Activated T-cell treated with anti-CD3 and anti-CD28 coated beads, Interleukin-2, amount 50 U/mL, for 4 hours (primary cell): ENCODE measurements at regions not wholly inside any gene's neighbourhood (a gene's known extent, or its start where the extent isn't known, plus 50 kb on each side); places are given as distances from the start of the nearest gene placed in this dataset.
"Not testable (repeated sequence)": the region's sequence is repeated elsewhere in the genome, so short reads cannot be mapped to it uniquely, and the experiment has no call there.

Experiments used
- ATAC-seq, 2 donors: fragments of 200-7000 bp; cut with Tn5 transposase; one replicate each; pipeline ENCODE4 v1.10.0; 2021
- DNase-seq: peaks from one replicate; pipeline ENCODE4 v3.0.0-alpha.2; 2020
- H3K27me3 Mint-ChIP-seq: one replicate; pipeline ENCODE4 v1.8.0; 2021; ENCODE audit warnings: low read depth, mixed read lengths
- H3K36me3 Mint-ChIP-seq: one replicate; pipeline ENCODE4 v1.8.0; 2022; ENCODE audit warnings: mixed read lengths; ENCODE audit not compliant: insufficient read depth
- H3K4me1 Mint-ChIP-seq: one replicate; pipeline ENCODE4 v1.8.0; 2021; ENCODE audit warnings: low read depth, mixed read lengths
- H3K4me3 Mint-ChIP-seq: one replicate; pipeline ENCODE4 v1.8.0; 2021; ENCODE audit warnings: mild to moderate bottlenecking, moderate library complexity, mixed read lengths
- H3K9me3 Mint-ChIP-seq: one replicate; pipeline ENCODE4 v1.8.0; 2021; ENCODE audit warnings: mixed read lengths

DNA sequence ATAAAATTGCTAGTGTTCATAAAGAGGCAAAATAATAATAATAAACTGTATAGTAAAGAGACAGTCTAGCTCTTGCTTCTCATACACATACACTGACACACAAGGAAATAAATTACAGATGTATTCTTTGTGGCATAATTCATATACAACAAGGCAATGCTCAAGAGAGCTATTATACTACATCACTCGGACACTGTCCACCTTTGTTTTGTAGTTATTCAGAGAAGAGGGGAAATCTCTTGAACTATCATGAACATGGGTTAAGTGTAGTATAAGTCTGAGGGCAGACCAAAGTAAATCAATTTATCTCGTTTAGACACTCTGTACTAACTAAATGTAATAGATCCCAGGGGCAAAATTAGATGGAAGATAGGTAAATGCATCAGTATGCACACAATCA is 72.7 kb upstream of the PHIP start:
- no peaks in the 10 kb centered on the region for H3K27me3 Mint-ChIP-seq
- DNase-seq, result no peak
- no peak for ATAC-seq
- H3K36me3 Mint-ChIP-seq, result no peaks in the 10 kb centered on the region
- no peak overlapping the region for H3K4me3 Mint-ChIP-seq
- H3K9me3 Mint-ChIP-seq, result no peaks in the 10 kb centered on the region
- H3K4me1 Mint-ChIP-seq, result no peaks in the 10 kb centered on the region

DNA sequence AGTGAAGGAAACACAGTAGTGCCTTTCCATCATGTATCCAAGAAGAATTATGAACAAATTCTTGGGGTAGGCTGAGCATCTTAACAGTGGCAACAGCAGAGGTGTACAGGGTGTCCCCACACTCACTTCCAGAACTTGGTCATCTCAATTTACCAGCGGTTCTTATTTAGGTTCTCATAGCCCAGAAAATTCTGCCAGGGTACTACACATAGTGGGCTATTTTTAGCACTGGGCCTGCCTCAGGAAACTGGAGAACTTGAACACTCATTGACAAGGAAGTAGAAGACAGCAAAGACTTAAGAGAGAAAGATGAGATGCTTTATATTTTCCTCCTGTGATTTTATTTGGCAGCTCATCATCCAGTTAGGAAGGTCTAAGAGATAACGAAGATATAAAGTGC is 71.8 kb upstream of the PHIP start:
- DNase-seq (no peak), ATAC-seq (no peak)
- H3K4me1 Mint-ChIP-seq, result no peaks in the 10 kb centered on the region
- H3K9me3 Mint-ChIP-seq, result no peaks in the 10 kb centered on the region
- no peak overlapping the region for H3K4me3 Mint-ChIP-seq
- no peaks in the 10 kb centered on the region for H3K27me3 Mint-ChIP-seq
- no peaks in the 10 kb centered on the region for H3K36me3 Mint-ChIP-seq

DNA sequence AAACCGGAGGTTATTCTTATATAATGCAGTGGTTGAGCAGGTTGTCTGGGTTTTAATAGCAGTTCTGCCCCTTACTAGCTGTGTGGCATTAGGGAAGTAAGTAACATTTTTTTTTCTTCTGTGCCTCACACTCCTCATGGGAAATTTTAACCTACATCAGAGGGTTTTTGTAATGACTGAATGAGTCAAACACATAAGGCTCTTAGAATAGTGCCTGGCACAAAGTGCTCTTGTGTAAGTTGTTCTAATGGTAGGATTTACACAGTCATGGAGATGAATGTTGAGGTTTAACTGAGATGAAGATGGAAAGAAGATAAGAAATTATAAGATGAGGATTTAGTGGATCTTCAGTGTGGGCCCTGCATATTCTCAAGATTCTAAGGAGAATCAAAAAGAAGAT is 68.4 kb upstream of the PHIP start:
- peaks cover 4% of the 10 kb centered on the region for H3K27me3 Mint-ChIP-seq
- no peak overlapping the region for H3K4me3 Mint-ChIP-seq
- no peaks in the 10 kb centered on the region for H3K36me3 Mint-ChIP-seq
- H3K9me3 Mint-ChIP-seq, result no peaks in the 10 kb centered on the region
- no peak for ATAC-seq
- no peak for DNase-seq
- H3K4me1 Mint-ChIP-seq, result no peaks in the 10 kb centered on the region

DNA sequence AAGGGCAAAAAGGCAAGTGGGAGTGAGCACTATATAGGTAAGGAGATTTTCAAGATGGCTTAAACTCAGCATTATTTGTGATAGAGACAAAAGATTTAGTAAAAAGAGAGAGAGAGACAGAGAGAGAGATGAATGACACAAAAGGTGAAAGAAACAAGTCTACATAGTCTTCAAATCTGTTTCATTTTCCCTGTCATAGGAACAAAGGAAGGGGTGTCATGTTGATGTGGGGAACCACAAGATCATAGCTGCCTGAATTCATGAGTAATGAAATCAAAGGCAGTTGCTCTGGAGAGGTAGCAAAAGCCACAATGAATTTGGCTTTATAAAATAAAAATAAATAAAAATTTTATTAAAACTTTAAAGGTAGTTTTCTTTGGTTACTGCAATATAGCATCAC is 67.2 kb upstream of the PHIP start:
- ATAC-seq (peak in 1 of 2 donors; percentile 35), DNase-seq (no peak)
- H3K27me3 Mint-ChIP-seq, result peaks cover 4% of the 10 kb centered on the region
- H3K36me3 Mint-ChIP-seq, result no peaks in the 10 kb centered on the region
- no peaks in the 10 kb centered on the region for H3K9me3 Mint-ChIP-seq
- no peaks in the 10 kb centered on the region for H3K4me1 Mint-ChIP-seq
- no peak overlapping the region for H3K4me3 Mint-ChIP-seq

DNA sequence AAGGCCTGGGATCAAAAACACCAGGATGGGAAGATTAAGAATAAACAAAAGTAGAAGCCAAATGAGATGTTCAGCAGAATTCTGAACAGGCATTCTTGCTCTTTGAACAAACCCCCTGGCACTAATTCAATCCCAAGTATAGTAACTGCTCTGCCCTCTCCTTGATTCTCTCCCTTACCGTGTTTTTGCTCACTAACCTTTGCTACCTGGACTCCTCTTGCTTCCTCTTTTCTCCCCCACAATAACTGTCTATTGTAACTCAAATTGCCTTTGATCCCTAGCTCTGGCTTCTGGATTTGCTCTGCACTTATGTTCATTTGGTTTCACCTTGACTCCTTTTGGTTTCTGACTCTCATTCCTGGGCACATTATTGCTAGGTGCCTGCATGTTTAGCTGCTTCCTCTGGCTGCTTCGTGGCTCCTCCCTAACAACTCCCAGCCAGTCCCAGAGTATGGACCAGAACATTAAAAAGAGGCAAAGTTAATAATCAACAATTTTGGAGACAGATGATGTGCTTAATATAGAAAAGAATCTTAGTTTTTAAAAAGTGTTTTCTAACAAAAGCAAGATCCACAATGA is 65.4 kb upstream of the PHIP start:
- Mint-ChIP-seq H3K36me3 (no peaks in the 10 kb centered on the region), H3K9me3 (no peaks in the 10 kb centered on the region), H3K4me3 (no peak overlapping the region), H3K4me1 (no peaks in the 10 kb centered on the region), H3K27me3 (peaks cover 4% of the 10 kb centered on the region)
- no peak for ATAC-seq
- DNase-seq, result no peak

DNA sequence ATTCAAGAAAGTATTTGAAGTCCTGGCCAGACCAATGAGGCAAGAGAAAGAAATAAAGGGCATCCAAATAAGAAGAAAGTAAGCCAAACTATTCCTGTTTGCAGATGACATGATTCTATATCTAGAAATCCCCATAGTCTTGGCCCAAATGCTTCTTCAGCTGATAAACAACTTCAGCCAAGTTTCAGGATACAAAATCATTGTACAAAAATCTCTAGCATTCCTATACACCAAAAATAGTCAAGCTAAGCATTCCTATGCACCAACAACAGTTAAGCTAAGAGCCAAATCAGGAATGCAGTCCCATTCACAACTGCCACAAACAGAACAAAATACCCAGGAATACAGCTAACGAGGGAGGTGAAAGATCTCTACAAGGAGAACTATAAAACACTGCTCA is 60.1 kb upstream of the PHIP start:
- DNase-seq, result no peak
- H3K27me3 Mint-ChIP-seq, result peaks cover 18% of the 10 kb centered on the region
- H3K36me3 Mint-ChIP-seq, result no peaks in the 10 kb centered on the region
- peaks cover 15% of the 10 kb centered on the region for H3K9me3 Mint-ChIP-seq
- ATAC-seq, result no peak
- H3K4me1 Mint-ChIP-seq, result no peaks in the 10 kb centered on the region
- no peak overlapping the region for H3K4me3 Mint-ChIP-seq

DNA sequence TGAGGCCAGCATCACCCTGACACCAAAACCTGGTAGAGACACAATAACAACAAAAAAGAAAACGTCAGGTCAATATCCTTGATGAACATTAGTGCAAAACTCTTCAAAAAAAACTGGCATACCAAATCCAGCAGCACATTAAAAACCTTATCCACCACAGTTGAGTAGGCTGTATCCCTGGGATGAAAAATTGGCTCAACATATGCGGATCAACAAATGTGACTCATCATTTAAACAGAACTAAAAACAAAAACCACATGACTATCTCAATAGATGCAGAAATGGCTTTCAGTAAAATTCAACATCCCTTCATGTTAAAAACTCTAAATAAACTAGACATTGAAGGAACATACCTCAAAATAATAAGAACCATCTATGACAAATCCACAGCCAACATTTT is 59.6 kb upstream of the PHIP start:
- no peaks in the 10 kb centered on the region for H3K36me3 Mint-ChIP-seq
- peaks cover 18% of the 10 kb centered on the region for H3K27me3 Mint-ChIP-seq
- no peak overlapping the region for H3K4me3 Mint-ChIP-seq
- H3K4me1 Mint-ChIP-seq, result no peaks in the 10 kb centered on the region
- no peak for DNase-seq
- H3K9me3 Mint-ChIP-seq, result peaks cover 15% of the 10 kb centered on the region
- ATAC-seq, result no peak

DNA sequence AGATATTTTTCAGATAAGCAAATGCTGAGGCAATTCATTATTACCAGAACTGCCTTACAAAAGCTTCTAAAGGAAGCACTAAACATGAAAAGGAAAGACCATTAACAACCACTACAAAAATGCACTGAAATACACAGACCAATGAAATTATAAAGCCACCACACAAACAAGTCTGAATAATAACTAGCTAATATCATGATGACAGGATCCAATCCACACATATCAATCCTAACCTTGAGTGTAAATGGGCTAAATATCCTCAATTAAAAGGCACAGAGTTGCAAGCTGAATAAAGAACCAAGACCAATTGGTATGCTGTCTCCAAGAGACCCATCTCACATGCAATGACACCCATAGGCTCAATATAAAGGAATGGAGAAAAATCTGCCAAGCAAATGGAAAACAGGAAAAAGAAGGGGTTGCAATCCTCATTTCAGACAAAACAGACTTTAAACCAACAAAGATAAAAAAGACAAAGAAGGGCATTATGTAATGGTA is 58.0 kb upstream of the PHIP start:
- ATAC-seq (no peak), DNase-seq (no peak)
- Mint-ChIP-seq H3K4me3 (no peak overlapping the region), H3K9me3 (peaks cover 15% of the 10 kb centered on the region), H3K27me3 (peaks cover 18% of the 10 kb centered on the region), H3K4me1 (no peaks in the 10 kb centered on the region), H3K36me3 (no peaks in the 10 kb centered on the region)

DNA sequence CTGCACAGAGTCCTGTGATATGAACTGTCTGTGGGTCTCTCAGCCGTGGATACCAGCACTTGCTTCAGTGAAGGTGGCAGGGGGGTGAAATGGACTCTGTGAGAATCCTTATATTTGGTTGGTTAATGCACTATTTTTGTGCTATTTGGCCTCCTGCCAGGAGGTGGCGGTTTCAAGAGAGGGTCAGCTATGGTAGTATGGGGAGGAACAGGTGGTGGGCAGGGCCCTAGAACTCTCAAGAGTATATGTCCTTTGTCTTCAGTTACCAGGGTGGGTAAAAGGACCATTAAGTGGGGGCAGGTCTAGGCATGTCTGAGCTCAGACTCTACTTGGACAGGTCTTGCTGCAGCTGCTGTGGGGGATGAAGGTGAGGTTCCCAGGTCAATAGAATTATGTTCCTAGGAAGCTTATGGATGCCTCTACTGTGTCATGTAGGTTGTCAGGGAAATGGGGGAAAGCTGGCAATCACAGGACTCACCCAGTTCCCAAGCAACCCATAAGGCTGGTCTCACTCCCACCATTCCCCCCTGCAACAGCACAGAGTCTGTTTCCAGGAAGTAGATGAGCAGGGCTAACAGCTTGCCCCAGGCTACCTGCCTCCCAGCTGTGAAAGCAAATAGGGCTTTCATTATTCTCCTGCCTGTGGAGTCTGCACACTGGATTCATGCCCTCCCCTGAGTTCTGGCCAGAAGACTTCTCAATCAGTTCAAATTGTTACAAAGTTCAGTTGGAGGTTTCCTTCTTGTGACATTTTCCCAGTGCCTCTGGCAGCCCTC is 56.8 kb upstream of the PHIP start:
- ATAC-seq (no peak), DNase-seq (no peak)
- H3K9me3 Mint-ChIP-seq, result peaks cover 15% of the 10 kb centered on the region
- H3K36me3 Mint-ChIP-seq, result no peaks in the 10 kb centered on the region
- H3K4me3 Mint-ChIP-seq, result no peak overlapping the region
- H3K4me1 Mint-ChIP-seq, result no peaks in the 10 kb centered on the region
- H3K27me3 Mint-ChIP-seq, result peaks cover 23% of the 10 kb centered on the region

DNA sequence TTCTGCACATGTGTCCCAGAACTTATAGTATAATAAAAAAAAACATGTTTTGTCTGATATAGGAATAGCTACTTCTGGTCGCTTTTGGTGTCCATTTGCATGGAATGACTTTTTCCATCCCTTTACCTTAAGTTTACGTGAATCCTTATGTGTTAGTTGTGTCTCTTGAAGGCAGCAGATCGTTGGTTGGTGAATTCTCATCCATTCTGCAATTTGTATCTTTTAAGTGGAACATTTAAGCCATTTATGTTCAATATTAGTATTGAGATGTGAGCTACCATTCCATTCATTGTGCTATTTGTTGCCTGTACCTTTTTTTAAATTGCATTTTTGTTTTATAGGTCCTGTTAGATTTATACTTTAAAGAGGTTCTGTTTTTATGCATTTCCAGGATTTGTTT is 55.1 kb upstream of the PHIP start:
- H3K4me3 Mint-ChIP-seq, result no peak overlapping the region
- peaks cover 23% of the 10 kb centered on the region for H3K27me3 Mint-ChIP-seq
- peaks cover 15% of the 10 kb centered on the region for H3K9me3 Mint-ChIP-seq
- no peak for ATAC-seq
- no peaks in the 10 kb centered on the region for H3K36me3 Mint-ChIP-seq
- DNase-seq, result no peak
- H3K4me1 Mint-ChIP-seq, result no peaks in the 10 kb centered on the region

DNA sequence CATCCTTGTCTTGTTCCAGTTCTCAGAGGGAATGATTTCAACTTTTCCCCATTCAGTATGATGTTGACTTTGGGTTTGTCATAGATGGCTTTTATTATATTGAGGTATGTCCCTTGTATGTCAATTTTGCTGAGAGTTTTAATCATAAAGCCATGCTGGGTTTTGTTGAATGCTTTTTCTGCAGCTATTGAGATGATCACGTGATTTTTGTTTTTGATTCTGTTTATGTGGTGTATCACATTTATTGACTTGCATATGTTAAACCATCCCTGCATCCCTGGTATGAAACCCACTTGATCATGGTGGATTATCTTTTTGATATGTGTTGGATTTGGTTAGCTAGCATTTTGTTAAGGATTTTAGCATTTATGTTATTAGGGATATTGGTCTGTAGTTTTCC is 53.2 kb upstream of the PHIP start:
- H3K36me3 Mint-ChIP-seq, H3K4me1 Mint-ChIP-seq, H3K4me3 Mint-ChIP-seq, H3K9me3 Mint-ChIP-seq, ATAC-seq, DNase-seq: not testable (repeated sequence)
- H3K27me3 Mint-ChIP-seq, result peaks cover 13% of the 10 kb centered on the region
